HEK293 (cell line): ENCODE measurements at regions not wholly inside any gene's neighbourhood (a gene's known extent, or its start where the extent isn't known, plus 50 kb on each side); places are given as distances from the start of the nearest gene placed in this dataset.

ENCODE experiments used
- CTCF ChIA-PET: fragments of 350-600 bp; formaldehyde crosslinking; extraction: SDS; loops from one replicate; lab custom pipeline; 2021; ENCODE audit warnings: antibody characterized with exemption; lab: Yijun Ruan, JAX
- POLR2A ChIA-PET: fragments of 300-600 bp; formaldehyde crosslinking; extraction: SDS; loops from one replicate; lab custom pipeline; 2020; ENCODE audit warnings: antibody characterized with exemption, inconsistent platforms; lab: Yijun Ruan, JAX
- H3K27ac ChIP-seq: fragments of 200-500 bp; sonication (Bioruptor generic); 2 replicates; pipeline ENCODE4 v1.5.1; 2014; ENCODE audit warnings: low read depth, low read length, control low read depth, inconsistent platforms; ENCODE audit errors: extremely low read depth
- H3K36me3 ChIP-seq, 2 experiments: fragments of 200-500 bp in 1 of 2; sonication (Bioruptor generic) in 1 of 2; 1 replicate in 1 of 2; 2 replicates in 1 of 2; pipeline ENCODE4 v1.5.1; 2014 to 2017; ENCODE audit warnings: inconsistent platforms in 2 of 2, low read length in 2 of 2; ENCODE audit not compliant: control insufficient read depth in 2 of 2, insufficient read depth in 1 of 2
- H3K4me1 ChIP-seq: fragments of 200-500 bp; sonication (Bioruptor generic); 2 replicates; pipeline ENCODE4 v1.5.1; 2014; ENCODE audit warnings: mild to moderate bottlenecking, low read length, inconsistent platforms; ENCODE audit not compliant: control insufficient read depth, insufficient read depth
- H3K4me3 ChIP-seq: 2 replicates; pipeline ENCODE4 v1.5.1; 2011; ENCODE audit warnings: low read depth, mild to moderate bottlenecking, control low read depth, low read length, moderate library complexity
- H3K9me3 ChIP-seq: fragments of 200-500 bp; sonication (Bioruptor generic); 2 replicates; pipeline ENCODE4 v1.5.1; 2014; ENCODE audit warnings: low read depth, low read length, inconsistent platforms; ENCODE audit not compliant: control insufficient read depth, insufficient read depth
- ATF2 ChIP-seq: fragments of 450-650 bp; formaldehyde crosslinking; IDR thresholded peaks from 2 replicates; pipeline ENCODE4 v1.5.1; 2016; ENCODE audit warnings: missing biosample characterization, missing genetic modification characterization, low read depth
- EGR2 ChIP-seq: fragments of 450-650 bp; formaldehyde crosslinking; IDR thresholded peaks from 2 replicates; pipeline ENCODE4 v1.5.1; 2016; ENCODE audit warnings: low read depth, missing biosample characterization, missing genetic modification characterization
- ZFP37 ChIP-seq: fragments of 450-650 bp; formaldehyde crosslinking; IDR thresholded peaks from 2 replicates; pipeline ENCODE4 v1.5.1; 2016; ENCODE audit warnings: missing biosample characterization, missing genetic modification characterization
- ZNF121 ChIP-seq: fragments of 450-650 bp; formaldehyde crosslinking; IDR thresholded peaks from 2 replicates; pipeline ENCODE4 v1.5.1; 2016; ENCODE audit warnings: missing biosample characterization, missing genetic modification characterization
- ZNF248 ChIP-seq: fragments of 450-650 bp; formaldehyde crosslinking; IDR thresholded peaks from 2 replicates; pipeline ENCODE4 v1.5.1; 2017; ENCODE audit warnings: missing biosample characterization, missing genetic modification characterization
- ZNF398 ChIP-seq: fragments of 450-650 bp; formaldehyde crosslinking; IDR thresholded peaks from 2 replicates; pipeline ENCODE4 v1.5.1; 2017; ENCODE audit warnings: missing biosample characterization, missing genetic modification characterization
- ZNF423 ChIP-seq: fragments of 450-650 bp; formaldehyde crosslinking; IDR thresholded peaks from 2 replicates; pipeline ENCODE4 v1.5.1; 2016; ENCODE audit warnings: missing biosample characterization, missing genetic modification characterization
- ZNF449 ChIP-seq: fragments of 450-650 bp; formaldehyde crosslinking; IDR thresholded peaks from 2 replicates; pipeline ENCODE4 v1.5.1; 2017; ENCODE audit warnings: missing biosample characterization, mild to moderate bottlenecking, missing genetic modification characterization, moderate library complexity
- ZNF501 ChIP-seq: fragments of 450-650 bp; formaldehyde crosslinking; IDR thresholded peaks from 2 replicates; pipeline ENCODE4 v1.5.1; 2016; ENCODE audit warnings: missing biosample characterization, missing genetic modification characterization
- ZNF660 ChIP-seq: fragments of 450-650 bp; IDR thresholded peaks from 2 replicates; pipeline ENCODE4 v1.5.1; 2018; ENCODE audit warnings: missing biosample characterization, mild to moderate bottlenecking, missing genetic modification characterization
- ZNF670 ChIP-seq: fragments of 450-650 bp; formaldehyde crosslinking; IDR thresholded peaks from 2 replicates; pipeline ENCODE4 v1.5.1; 2016; ENCODE audit warnings: missing biosample characterization, missing genetic modification characterization, low read depth
- ZNF747 ChIP-seq: fragments of 450-650 bp; formaldehyde crosslinking; IDR thresholded peaks from 2 replicates; pipeline ENCODE4 v1.5.1; 2016; ENCODE audit warnings: missing biosample characterization, missing genetic modification characterization
- TF ChIP-seq, protein P1 (sequence below): IDR thresholded peaks from 2 replicates; pipeline ENCODE4 v1.6.1; 2011; ENCODE audit warnings: mild to moderate bottlenecking, low read depth, low read length, borderline replicate concordance
- TF ChIP-seq, protein P2 (sequence below): fragments of 450-650 bp; formaldehyde crosslinking; IDR thresholded peaks from 2 replicates; pipeline ENCODE4 v1.5.1; 2016; ENCODE audit warnings: missing biosample characterization, missing genetic modification characterization
- TF ChIP-seq, protein P3 (sequence below): fragments of 450-650 bp; formaldehyde crosslinking; IDR thresholded peaks from 2 replicates; pipeline ENCODE4 v1.5.1; 2017; ENCODE audit warnings: missing biosample characterization, missing genetic modification characterization
- TF ChIP-seq, protein P4 (sequence below): fragments of 450-650 bp; formaldehyde crosslinking; IDR thresholded peaks from 2 replicates; pipeline ENCODE4 v1.5.1; 2016; ENCODE audit warnings: missing biosample characterization, missing genetic modification characterization, borderline replicate concordance

DNA sequence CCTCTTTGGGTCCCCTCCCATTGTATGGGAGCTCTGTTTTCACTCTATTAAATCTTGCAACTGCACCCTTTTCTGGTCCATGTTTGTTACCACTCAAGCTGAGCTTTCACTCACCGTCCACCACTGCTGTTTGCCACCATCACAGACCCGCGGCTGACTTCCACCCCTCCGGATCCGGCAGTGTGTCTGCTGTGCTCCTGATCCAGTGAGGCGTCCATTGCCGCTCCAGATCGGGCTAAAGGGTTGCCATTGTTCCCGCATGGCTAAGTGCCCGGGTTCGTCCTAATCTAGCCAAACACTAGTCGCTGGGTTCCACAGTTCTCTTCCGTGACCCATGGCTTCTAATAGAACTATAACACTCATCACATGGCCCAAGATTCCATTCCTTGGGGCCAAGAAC, 157.2 kb downstream of the SEC16B start:
- ChIA-PET POLR2A (no interaction called here), CTCF (no interaction called here)
- Histone ChIP-seq H3K9me3 (no peaks in the 10 kb centered on the region), H3K27ac (no peak overlapping the region), H3K36me3 (no peaks in the 10 kb centered on the region), H3K4me3 (no peak overlapping the region), H3K4me1 (no peaks in the 10 kb centered on the region)
- TF ChIP-seq ZNF501 (tag by site-specific recombination) (no peak), ZFP37 (tag by site-specific recombination) (no peak), ZNF423 (tag by site-specific recombination) (no peak), ZNF660 (no peak), ZNF670 (no peak), ZNF248 (tag by site-specific recombination) (no peak), ZNF121 (no peak)
- TF ChIP-seq, protein P1, sequence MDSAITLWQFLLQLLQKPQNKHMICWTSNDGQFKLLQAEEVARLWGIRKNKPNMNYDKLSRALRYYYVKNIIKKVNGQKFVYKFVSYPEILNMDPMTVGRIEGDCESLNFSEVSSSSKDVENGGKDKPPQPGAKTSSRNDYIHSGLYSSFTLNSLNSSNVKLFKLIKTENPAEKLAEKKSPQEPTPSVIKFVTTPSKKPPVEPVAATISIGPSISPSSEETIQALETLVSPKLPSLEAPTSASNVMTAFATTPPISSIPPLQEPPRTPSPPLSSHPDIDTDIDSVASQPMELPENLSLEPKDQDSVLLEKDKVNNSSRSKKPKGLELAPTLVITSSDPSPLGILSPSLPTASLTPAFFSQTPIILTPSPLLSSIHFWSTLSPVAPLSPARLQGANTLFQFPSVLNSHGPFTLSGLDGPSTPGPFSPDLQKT = no peak
- TF ChIP-seq, protein P2, sequence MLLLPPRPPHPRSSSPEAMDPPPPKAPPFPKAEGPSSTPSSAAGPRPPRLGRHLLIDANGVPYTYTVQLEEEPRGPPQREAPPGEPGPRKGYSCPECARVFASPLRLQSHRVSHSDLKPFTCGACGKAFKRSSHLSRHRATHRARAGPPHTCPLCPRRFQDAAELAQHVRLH = no peak
- TF ChIP-seq, protein P3, sequence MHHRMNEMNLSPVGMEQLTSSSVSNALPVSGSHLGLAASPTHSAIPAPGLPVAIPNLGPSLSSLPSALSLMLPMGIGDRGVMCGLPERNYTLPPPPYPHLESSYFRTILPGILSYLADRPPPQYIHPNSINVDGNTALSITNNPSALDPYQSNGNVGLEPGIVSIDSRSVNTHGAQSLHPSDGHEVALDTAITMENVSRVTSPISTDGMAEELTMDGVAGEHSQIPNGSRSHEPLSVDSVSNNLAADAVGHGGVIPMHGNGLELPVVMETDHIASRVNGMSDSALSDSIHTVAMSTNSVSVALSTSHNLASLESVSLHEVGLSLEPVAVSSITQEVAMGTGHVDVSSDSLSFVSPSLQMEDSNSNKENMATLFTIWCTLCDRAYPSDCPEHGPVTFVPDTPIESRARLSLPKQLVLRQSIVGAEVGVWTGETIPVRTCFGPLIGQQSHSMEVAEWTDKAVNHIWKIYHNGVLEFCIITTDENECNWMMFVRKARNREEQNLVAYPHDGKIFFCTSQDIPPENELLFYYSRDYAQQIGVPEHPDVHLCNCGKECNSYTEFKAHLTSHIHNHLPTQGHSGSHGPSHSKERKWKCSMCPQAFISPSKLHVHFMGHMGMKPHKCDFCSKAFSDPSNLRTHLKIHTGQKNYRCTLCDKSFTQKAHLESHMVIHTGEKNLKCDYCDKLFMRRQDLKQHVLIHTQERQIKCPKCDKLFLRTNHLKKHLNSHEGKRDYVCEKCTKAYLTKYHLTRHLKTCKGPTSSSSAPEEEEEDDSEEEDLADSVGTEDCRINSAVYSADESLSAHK (tag by site-specific recombination) = no peak
- TF ChIP-seq, protein P4, sequence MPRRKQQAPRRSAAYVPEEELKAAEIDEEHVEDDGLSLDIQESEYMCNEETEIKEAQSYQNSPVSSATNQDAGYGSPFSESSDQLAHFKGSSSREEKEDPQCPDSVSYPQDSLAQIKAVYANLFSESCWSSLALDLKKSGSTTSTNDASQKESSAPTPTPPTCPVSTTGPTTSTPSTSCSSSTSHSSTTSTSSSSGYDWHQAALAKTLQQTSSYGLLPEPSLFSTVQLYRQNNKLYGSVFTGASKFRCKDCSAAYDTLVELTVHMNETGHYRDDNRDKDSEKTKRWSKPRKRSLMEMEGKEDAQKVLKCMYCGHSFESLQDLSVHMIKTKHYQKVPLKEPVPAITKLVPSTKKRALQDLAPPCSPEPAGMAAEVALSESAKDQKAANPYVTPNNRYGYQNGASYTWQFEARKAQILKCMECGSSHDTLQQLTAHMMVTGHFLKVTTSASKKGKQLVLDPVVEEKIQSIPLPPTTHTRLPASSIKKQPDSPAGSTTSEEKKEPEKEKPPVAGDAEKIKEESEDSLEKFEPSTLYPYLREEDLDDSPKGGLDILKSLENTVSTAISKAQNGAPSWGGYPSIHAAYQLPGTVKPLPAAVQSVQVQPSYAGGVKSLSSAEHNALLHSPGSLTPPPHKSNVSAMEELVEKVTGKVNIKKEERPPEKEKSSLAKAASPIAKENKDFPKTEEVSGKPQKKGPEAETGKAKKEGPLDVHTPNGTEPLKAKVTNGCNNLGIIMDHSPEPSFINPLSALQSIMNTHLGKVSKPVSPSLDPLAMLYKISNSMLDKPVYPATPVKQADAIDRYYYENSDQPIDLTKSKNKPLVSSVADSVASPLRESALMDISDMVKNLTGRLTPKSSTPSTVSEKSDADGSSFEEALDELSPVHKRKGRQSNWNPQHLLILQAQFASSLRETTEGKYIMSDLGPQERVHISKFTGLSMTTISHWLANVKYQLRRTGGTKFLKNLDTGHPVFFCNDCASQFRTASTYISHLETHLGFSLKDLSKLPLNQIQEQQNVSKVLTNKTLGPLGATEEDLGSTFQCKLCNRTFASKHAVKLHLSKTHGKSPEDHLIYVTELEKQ (tag by site-specific recombination) = no peak

DNA sequence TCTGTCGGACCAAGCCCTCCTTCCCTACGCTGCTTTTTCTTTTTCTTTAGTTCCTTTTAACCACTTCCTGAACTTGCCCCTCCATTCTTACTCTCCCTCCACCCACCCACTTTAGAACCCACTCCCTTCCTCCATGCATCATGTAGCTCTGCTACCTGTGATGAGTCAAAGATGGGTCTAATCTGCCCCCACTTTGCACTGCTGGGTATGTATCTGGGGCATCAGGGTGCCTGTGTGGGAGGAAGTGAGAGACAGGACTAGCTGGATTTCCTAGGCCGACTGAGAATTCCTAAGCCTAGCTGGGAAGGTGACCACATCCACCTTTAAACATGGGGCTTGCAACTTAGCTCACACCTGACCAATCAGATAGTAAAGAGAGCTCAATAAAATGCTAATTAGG, 157.7 kb downstream of the SEC16B start:
- no peaks in the 10 kb centered on the region for H3K36me3 ChIP-seq
- TF ChIP-seq EGR2 (tag by site-specific recombination) = 0 out of 2 replicates have a peak, but pooled peaks have one; percentile 18
- no peak for TF ChIP-seq ZNF747 (tag by site-specific recombination)
- TF ChIP-seq, all 188 proteins: peak for 1
- ChIA-PET POLR2A (no interaction called here), CTCF (no interaction called here)
- H3K9me3 ChIP-seq = no peaks in the 10 kb centered on the region
- H3K27ac ChIP-seq = no peak overlapping the region
- no peak overlapping the region for H3K4me3 ChIP-seq
- no peaks in the 10 kb centered on the region for H3K4me1 ChIP-seq

DNA sequence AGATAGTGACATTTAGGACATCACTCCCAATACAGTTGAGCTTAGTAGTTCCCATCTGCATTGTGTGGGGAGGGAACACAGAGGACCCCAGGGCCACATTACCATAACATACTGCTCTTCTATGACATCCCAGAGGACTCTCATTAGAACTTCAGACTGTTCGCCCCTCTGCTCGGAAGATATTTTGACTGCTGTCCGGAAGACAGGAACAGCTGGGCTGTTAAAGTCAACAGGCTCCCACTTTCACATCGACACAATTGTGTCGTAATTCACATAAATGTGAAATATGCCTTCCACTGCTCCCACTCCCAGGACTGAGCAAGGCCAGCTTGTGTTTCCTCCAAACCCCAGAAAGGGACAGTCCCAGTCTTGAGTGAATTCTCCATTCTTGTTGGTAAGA, 158.4 kb downstream of the SEC16B start:
- no peaks in the 10 kb centered on the region for H3K9me3 ChIP-seq
- H3K36me3 ChIP-seq = no peaks in the 10 kb centered on the region
- no peak overlapping the region for H3K27ac ChIP-seq
- no peaks in the 10 kb centered on the region for H3K4me1 ChIP-seq
- ChIA-PET CTCF (no interaction called here), POLR2A (no interaction called here)
- H3K4me3 ChIP-seq = no peak overlapping the region
- TF ChIP-seq ATF2 (tag by site-specific recombination) (no peak), ZNF398 (tag by site-specific recombination) (no peak), ZNF449 (tag by site-specific recombination) (no peak)
